Liver (tissue), 8 donors: ENCODE measurements at regions not wholly inside any gene's neighbourhood (a gene's known extent, or its start where the extent isn't known, plus 50 kb on each side); places are given as distances from the start of the nearest gene placed in this dataset.

Experiments
- DNase-seq: peaks from one replicate; pipeline ENCODE4 v3.0.0-alpha.2; 2017; ENCODE audit warnings: low spot score
- H3K27ac ChIP-seq, 2 donors: one replicate each; pipeline ENCODE4 v1.7.0; 2013; ENCODE audit warnings: inconsistent platforms in 2 of 2, low read length in 2 of 2, control low read depth in 1 of 2, low read depth in 1 of 2, mild to moderate bottlenecking in 1 of 2
- H3K27me3 ChIP-seq, 4 donors: one replicate each; pipeline versions ENCODE4 v1.6.1 to v1.7.0; 2013; ENCODE audit warnings: low read length in 3 of 4, inconsistent platforms in 1 of 4, mild to moderate bottlenecking in 1 of 4, moderate library complexity in 1 of 4; ENCODE audit not compliant: control insufficient read depth in 4 of 4, insufficient read depth in 4 of 4
- H3K36me3 ChIP-seq, 4 donors: one replicate each; pipeline versions ENCODE4 v1.6.1 to v1.7.0; 2013; ENCODE audit warnings: low read length in 3 of 4, mild to moderate bottlenecking in 3 of 4, low read depth in 1 of 4, moderate library complexity in 1 of 4; ENCODE audit not compliant: control insufficient read depth in 4 of 4, insufficient read depth in 3 of 4
- H3K4me1 ChIP-seq, 4 donors: one replicate each; pipeline versions ENCODE4 v1.6.1 to v1.7.0; 2013; ENCODE audit warnings: low read length in 3 of 4, mild to moderate bottlenecking in 3 of 4, moderate library complexity in 1 of 4; ENCODE audit not compliant: control insufficient read depth in 4 of 4, insufficient read depth in 4 of 4
- H3K4me3 ChIP-seq, 3 donors: one replicate each; pipeline versions ENCODE4 v1.6.1 to v1.7.0; 2013; ENCODE audit warnings: low read length in 3 of 3, control low read depth in 1 of 3, low read depth in 1 of 3, mild to moderate bottlenecking in 1 of 3
- H3K9ac ChIP-seq, 2 donors: one replicate each; pipeline ENCODE4 v1.7.0; 2013; ENCODE audit warnings: low read length in 2 of 2, mild to moderate bottlenecking in 2 of 2, moderate library complexity in 2 of 2, control low read depth in 1 of 2, low read depth in 1 of 2
- H3K9me3 ChIP-seq, 4 donors: one replicate each; pipeline versions ENCODE4 v1.6.1 to v1.7.0; 2013; ENCODE audit warnings: low read length in 3 of 4; ENCODE audit not compliant: control insufficient read depth in 4 of 4
- ATF3 ChIP-seq: IDR thresholded peaks from 2 replicates; pipeline ENCODE4 v1.6.1; 2016; ENCODE audit warnings: antibody characterized with exemption
- CTCF ChIP-seq: fragments of 150-350 bp; IDR thresholded peaks from 2 replicates; pipeline ENCODE4 v1.5.1; 2017; ENCODE audit warnings: improper control_type of control experiment, low read depth, low read length; ENCODE audit not compliant: missing input control
- HNF4A ChIP-seq, 2 donors: conservative IDR thresholded peaks; 2 replicates each; pipeline ENCODE4 v1.6.1; 2016; ENCODE audit warnings: antibody characterized with exemption in 2 of 2, mild to moderate bottlenecking in 2 of 2
- HNF4G ChIP-seq: IDR thresholded peaks from 2 replicates; pipeline ENCODE4 v1.6.1; 2016; ENCODE audit warnings: antibody characterized with exemption
- NR2F2 ChIP-seq: IDR thresholded peaks from 2 replicates; pipeline ENCODE4 v1.6.1; 2016; ENCODE audit warnings: antibody characterized with exemption
- RAD21 ChIP-seq, 2 donors: IDR thresholded peaks; 2 replicates each; pipeline ENCODE4 v1.6.1; 2016; ENCODE audit warnings: antibody characterized with exemption in 2 of 2, mild to moderate bottlenecking in 2 of 2
- REST ChIP-seq: IDR thresholded peaks from 2 replicates; pipeline ENCODE4 v1.6.1; 2016; ENCODE audit warnings: antibody characterized with exemption, mild to moderate bottlenecking
- RXRA ChIP-seq, 2 donors: IDR thresholded peaks; 2 replicates each; pipeline ENCODE4 v1.6.1; 2017 to 2018; ENCODE audit warnings: antibody characterized with exemption in 2 of 2, mild to moderate bottlenecking in 1 of 2
- WGBS: extraction: QIAGEN DNeasy Blood & Tissue Kit; methylation state at CpG from one replicate; pipeline ENCODE4 v1.1.7; 2013; 5-methylcytosine and 5-hydroxymethylcytosine counted together
- donor health status: healthy.
- donor health status: healthy.
- donor health status: healthy.
- donor health status: healthy.
- donor health status: healthy.

- TF ChIP-seq REST: no peak
- no peak for TF ChIP-seq HNF4G
- TF ChIP-seq RXRA (IDR thresholded peaks at IDR 0.05): peak in 1 of 2 donors; percentile 18
- peak; percentile 99 for TF ChIP-seq RAD21 (IDR thresholded peaks at IDR 0.05)
- TF ChIP-seq CTCF: peak; percentile 88
- Histone ChIP-seq H3K4me3 (no peak overlapping the region), H3K4me1 (no peaks in the 10 kb centered on the region), H3K27ac (no peak overlapping the region), H3K9me3 (no peaks in the 10 kb centered on the region), H3K27me3 (no peaks in the 10 kb centered on the region), H3K36me3 (no peaks in the 10 kb centered on the region), H3K9ac (no peak overlapping the region)
- peak; percentile 79 for DNase-seq
- 49% methylated on average over 6 of the region's 6 CpGs for WGBS
Observed at GRCh38 chr16:82229800-82230619, 60.0 kb upstream of the MPHOSPH6 start.

- no peaks in the 10 kb centered on the region for H3K27me3 ChIP-seq
- no peak for TF ChIP-seq HNF4A (conservative IDR thresholded peaks at IDR 0.05)
- no peak for TF ChIP-seq CTCF
- TF ChIP-seq NR2F2: no peak
- no peak for TF ChIP-seq ATF3
- 67% methylated on average over 9 of the region's 9 CpGs for WGBS
- no peak for DNase-seq
- H3K27ac ChIP-seq: no peak overlapping the region
- H3K4me3 ChIP-seq: no peak overlapping the region
- no peaks in the 10 kb centered on the region for H3K4me1 ChIP-seq
- no peaks in the 10 kb centered on the region for H3K9me3 ChIP-seq
- no peaks in the 10 kb centered on the region for H3K36me3 ChIP-seq
- no peak overlapping the region for H3K9ac ChIP-seq
Observed at GRCh38 chr16:82226327-82226726, 56.3 kb upstream of the MPHOSPH6 start.
